MCF 10A (cell line): ENCODE measurements at regions not wholly inside any gene's neighbourhood (a gene's known extent, or its start where the extent isn't known, plus 50 kb on each side); places are given as distances from the start of the nearest gene placed in this dataset. TPM values are rescaled to one million over a fixed set of nuclear protein-coding genes. Genes with fewer than 3 reads are reported as not detected.

ENCODE experiments used
- microRNA-seq: library from miRNA; unstranded; fragments of <30 nt; microRNA quantifications from one replicate; pipeline ENCODE4 v1.2.0, GENCODE V29; 2022

Small RNA genes in the stretch of these regions (microRNA-seq; reads per million reads assigned to microRNA genes)
- not detected for gene MIR8081
